CD4-positive, CD25-positive, alpha-beta regulatory T cell (primary cell): ENCODE measurements at regions not wholly inside any gene's neighbourhood (a gene's known extent, or its start where the extent isn't known, plus 50 kb on each side); places are given as distances from the start of the nearest gene placed in this dataset.

Experiments used
- ATAC-seq, 2 donors: fragments of 150-1000 bp; cut with Tn5 transposase; one replicate each; pipeline ENCODE4 v1.10.0; 2021; ENCODE audit warnings: low read depth in 2 of 2, moderate number of reproducible peaks in 2 of 2, moderate library complexity in 1 of 2
- DNase-seq, 3 donors: peaks; one replicate each; pipeline versions ENCODE4 v3.0.0 to v3.0.0-alpha.2; 2012 to 2022; ENCODE audit warnings: mixed read lengths in 1 of 3
- H3K27ac ChIP-seq: one replicate; pipeline ENCODE4 v1.7.0; 2013; ENCODE audit warnings: mild to moderate bottlenecking, low read length; ENCODE audit not compliant: insufficient read depth, poor library complexity, severe bottlenecking
- H3K27me3 ChIP-seq: one replicate; pipeline ENCODE4 v1.7.0; 2013; ENCODE audit warnings: low read length; ENCODE audit not compliant: control insufficient read depth, insufficient read depth
- H3K36me3 ChIP-seq: one replicate; pipeline ENCODE4 v1.7.0; 2013; ENCODE audit warnings: mild to moderate bottlenecking, low read length, moderate library complexity; ENCODE audit not compliant: control insufficient read depth, insufficient read depth
- H3K4me1 ChIP-seq: 2 replicates; pipeline ENCODE4 v1.7.0; 2013; ENCODE audit warnings: mild to moderate bottlenecking, low read length; ENCODE audit not compliant: insufficient read depth, control insufficient read depth, poor library complexity, severe bottlenecking
- H3K4me3 ChIP-seq: one replicate; pipeline ENCODE4 v1.7.0; 2013; ENCODE audit warnings: low read depth, mild to moderate bottlenecking, low read length, moderate library complexity
- H3K9me3 ChIP-seq, 2 experiments: 1 replicate in 1 of 2; 2 replicates in 1 of 2; pipeline ENCODE4 v1.7.0; 2013; ENCODE audit warnings: low read length in 2 of 2, mild to moderate bottlenecking in 1 of 2, moderate library complexity in 1 of 2; ENCODE audit not compliant: control insufficient read depth in 2 of 2
- H3K27ac Mint-ChIP-seq, 3 donors: one replicate each; pipeline ENCODE4 v1.8.0; 2020 to 2022; ENCODE audit warnings: mild to moderate bottlenecking in 3 of 3, mixed read lengths in 3 of 3, moderate library complexity in 2 of 3
- H3K27me3 Mint-ChIP-seq: one replicate; pipeline ENCODE4 v1.8.0; 2022; ENCODE audit warnings: mild to moderate bottlenecking, mixed read lengths
- H3K36me3 Mint-ChIP-seq: one replicate; pipeline ENCODE4 v1.8.0; 2020; ENCODE audit warnings: mixed read lengths
- H3K4me1 Mint-ChIP-seq, 4 donors: one replicate each; pipeline ENCODE4 v1.8.0; 2020 to 2022; ENCODE audit warnings: mixed read lengths in 4 of 4, mild to moderate bottlenecking in 1 of 4
- H3K4me3 Mint-ChIP-seq, 4 donors: one replicate each; pipeline ENCODE4 v1.8.0; 2020 to 2022; ENCODE audit warnings: mild to moderate bottlenecking in 4 of 4, mixed read lengths in 4 of 4, moderate library complexity in 3 of 4
- H3K9me3 Mint-ChIP-seq, 7 donors: one replicate each; pipeline ENCODE4 v1.8.0; 2020 to 2022; ENCODE audit warnings: mixed read lengths in 7 of 7, mild to moderate bottlenecking in 3 of 7, moderate library complexity in 2 of 7

DNA sequence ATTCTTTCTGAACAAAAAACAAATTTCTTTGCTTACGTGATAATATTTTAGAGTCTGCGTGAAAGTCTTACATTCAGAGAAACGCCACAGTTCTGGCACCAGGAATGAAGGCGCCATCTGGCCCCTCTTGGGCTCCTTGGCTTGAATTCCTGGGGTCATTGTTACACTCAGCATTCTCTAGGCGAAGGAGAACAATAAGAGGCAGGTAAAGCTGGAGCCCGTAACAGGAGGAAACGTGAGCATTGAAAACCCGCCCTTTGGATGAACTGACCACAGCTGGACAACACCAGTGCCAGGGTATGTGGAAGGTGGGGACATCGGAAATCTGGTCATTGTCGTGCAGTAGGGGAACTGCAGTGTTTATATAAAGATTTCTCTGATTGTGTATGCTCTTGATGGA lies 144.8 kb downstream of the RNF152 start:
- Mint-ChIP-seq H3K4me3 (no peak overlapping the region), H3K4me1 (no peaks in the 10 kb centered on the region), H3K27ac (no peak overlapping the region), H3K36me3 (no peaks in the 10 kb centered on the region), H3K27me3 (peaks cover 6% of the 10 kb centered on the region), H3K9me3 (peaks cover 0 to 5% (median 0%) of the 10 kb centered on the region in 7 donors)
- Histone ChIP-seq H3K4me1 (no peaks in the 10 kb centered on the region), H3K36me3 (no peaks in the 10 kb centered on the region), H3K27ac (no peak overlapping the region), H3K9me3 (no peaks in the 10 kb centered on the region), H3K4me3 (no peak overlapping the region), H3K27me3 (no peaks in the 10 kb centered on the region)
- DNase-seq = no peak
- ATAC-seq = no peak

GRCh38 chr18:61743775-61744531 lies 148.9 kb downstream of the RNF152 start:
- no peak for DNase-seq
- Mint-ChIP-seq H3K27ac (no peak overlapping the region), H3K27me3 (peaks cover 4% of the 10 kb centered on the region)

GRCh38 chr18:61742565-61743429 lies 150.0 kb downstream of the RNF152 start:
- H3K36me3 ChIP-seq = no peaks in the 10 kb centered on the region
- H3K4me1 ChIP-seq = no peaks in the 10 kb centered on the region
- no peak overlapping the region for H3K27ac ChIP-seq
- peaks cover 4% of the 10 kb centered on the region for H3K27me3 Mint-ChIP-seq
- no peak overlapping the region for H3K4me3 ChIP-seq
- ATAC-seq (no peak), DNase-seq (no peak)
- H3K9me3 Mint-ChIP-seq = peaks cover 0 to 3% (median 0%) of the 10 kb centered on the region in 7 donors
- H3K27me3 ChIP-seq = no peaks in the 10 kb centered on the region
- no peaks in the 10 kb centered on the region for H3K4me1 Mint-ChIP-seq
- H3K9me3 ChIP-seq = no peaks in the 10 kb centered on the region
- no peaks in the 10 kb centered on the region for H3K36me3 Mint-ChIP-seq
- no peak overlapping the region for H3K27ac Mint-ChIP-seq
- no peak overlapping the region for H3K4me3 Mint-ChIP-seq

More at GRCh38 chr18:61743775-61744531, 148.9 kb downstream of the RNF152 start:
- Histone ChIP-seq H3K4me1 (no peaks in the 10 kb centered on the region), H3K4me3 (no peak overlapping the region), H3K27me3 (no peaks in the 10 kb centered on the region), H3K36me3 (no peaks in the 10 kb centered on the region), H3K9me3 (no peaks in the 10 kb centered on the region), H3K27ac (no peak overlapping the region)
- Mint-ChIP-seq H3K9me3 (peaks cover 0 to 3% (median 0%) of the 10 kb centered on the region in 7 donors), H3K36me3 (no peaks in the 10 kb centered on the region), H3K4me1 (no peaks in the 10 kb centered on the region), H3K4me3 (no peak overlapping the region)
- no peak for ATAC-seq

DNA sequence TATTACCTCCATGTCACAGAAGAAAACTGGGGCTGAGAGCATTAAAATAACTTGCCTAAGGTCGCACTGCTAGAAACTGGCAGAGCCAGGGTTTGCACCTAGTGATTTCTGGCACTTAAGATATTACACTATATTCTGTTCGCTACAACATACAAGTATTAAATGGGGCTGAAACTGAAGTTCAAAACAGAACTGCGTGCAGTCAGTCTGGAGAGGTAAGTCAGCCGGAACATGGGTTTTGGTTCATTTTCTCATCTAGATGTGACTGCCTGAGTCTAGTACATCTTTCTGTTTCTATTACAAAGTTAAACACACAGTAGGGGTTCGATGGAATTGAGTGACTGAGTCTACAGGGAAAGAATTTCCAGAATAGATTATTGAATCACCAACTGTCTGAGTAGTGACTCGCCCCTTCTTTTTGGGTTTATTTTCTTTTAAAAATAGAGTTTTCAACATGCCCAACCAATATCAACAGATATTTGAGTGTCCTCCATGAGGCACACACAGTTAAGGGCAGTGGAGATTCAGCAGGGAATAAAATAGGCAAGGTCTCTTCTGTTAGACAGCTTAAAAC lies 150.8 kb downstream of the RNF152 start:
- no peaks in the 10 kb centered on the region for H3K4me1 Mint-ChIP-seq
- ATAC-seq = no peak

DNA sequence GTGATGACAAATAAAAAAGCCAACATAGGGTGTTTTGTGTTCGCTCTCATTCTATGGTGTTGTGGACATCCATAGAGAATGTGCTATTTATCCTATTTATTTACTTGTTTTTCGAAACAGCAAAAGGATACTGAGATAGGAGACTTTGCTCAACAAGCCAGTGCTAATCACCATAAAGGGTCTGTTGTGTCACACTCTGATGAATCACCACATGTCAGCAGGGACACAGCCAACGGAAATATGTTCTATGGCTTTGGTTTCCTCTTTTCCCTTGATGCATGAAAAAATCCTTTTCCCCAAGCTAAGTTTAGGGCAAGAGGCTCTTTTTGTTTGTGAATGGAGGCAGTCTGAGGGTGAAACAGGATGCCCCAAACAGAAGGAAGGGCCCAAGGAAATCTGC lies 154.3 kb downstream of the RNF152 start:
- Histone ChIP-seq H3K9me3 (no peaks in the 10 kb centered on the region), H3K27me3 (no peaks in the 10 kb centered on the region), H3K4me1 (no peaks in the 10 kb centered on the region), H3K36me3 (no peaks in the 10 kb centered on the region), H3K27ac (no peak overlapping the region), H3K4me3 (no peak overlapping the region)
- no peaks in the 10 kb centered on the region for H3K4me1 Mint-ChIP-seq
- peaks cover 0 to 3% (median 0%) of the 10 kb centered on the region in 7 donors for H3K9me3 Mint-ChIP-seq
- H3K27me3 Mint-ChIP-seq = peaks cover 7% of the 10 kb centered on the region
- peak overlapping the region in 1 of 3 donors; percentile 34 for H3K27ac Mint-ChIP-seq
- no peaks in the 10 kb centered on the region for H3K36me3 Mint-ChIP-seq
- H3K4me3 Mint-ChIP-seq = no peak overlapping the region
- ATAC-seq (no peak), DNase-seq (no peak)

More for the DNA sequence above, 150.8 kb downstream of the RNF152 start:
- H3K27ac ChIP-seq = no peak overlapping the region
- H3K27me3 ChIP-seq = no peaks in the 10 kb centered on the region
- Mint-ChIP-seq H3K27ac (no peak overlapping the region), H3K36me3 (no peaks in the 10 kb centered on the region), H3K27me3 (peaks cover 4% of the 10 kb centered on the region), H3K4me3 (no peak overlapping the region), H3K9me3 (peaks cover 0 to 3% (median 0%) of the 10 kb centered on the region in 7 donors)
- H3K4me1 ChIP-seq = no peaks in the 10 kb centered on the region
- H3K4me3 ChIP-seq = no peak overlapping the region
- no peaks in the 10 kb centered on the region for H3K36me3 ChIP-seq
- no peak for DNase-seq
- no peaks in the 10 kb centered on the region for H3K9me3 ChIP-seq

DNA sequence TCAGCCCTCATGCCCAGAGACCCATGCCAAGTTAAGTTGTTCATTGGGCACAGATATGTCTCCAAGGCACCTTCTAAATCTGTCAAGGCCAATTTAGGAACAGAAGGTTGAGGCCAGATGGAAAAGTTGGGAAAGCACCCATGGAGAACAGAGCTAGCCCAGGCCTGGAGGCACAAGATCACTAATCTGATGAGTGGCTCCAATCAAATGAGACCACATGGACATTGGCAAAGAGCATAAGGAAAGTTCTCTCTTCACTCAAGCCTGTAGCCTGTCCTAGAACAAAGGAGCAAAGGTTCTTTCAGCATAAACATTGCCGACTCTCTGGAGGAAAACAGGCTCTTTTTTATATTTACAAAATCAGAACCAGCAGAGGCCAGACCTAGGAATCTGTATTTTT lies 154.8 kb downstream of the RNF152 start:
- Mint-ChIP-seq H3K4me3 (no peak overlapping the region), H3K9me3 (peaks cover 0 to 3% (median 0%) of the 10 kb centered on the region in 7 donors), H3K27ac (no peak overlapping the region), H3K4me1 (no peaks in the 10 kb centered on the region), H3K27me3 (peaks cover 7% of the 10 kb centered on the region), H3K36me3 (no peaks in the 10 kb centered on the region)
- Histone ChIP-seq H3K27ac (no peak overlapping the region), H3K4me1 (no peaks in the 10 kb centered on the region), H3K4me3 (no peak overlapping the region), H3K27me3 (no peaks in the 10 kb centered on the region), H3K36me3 (no peaks in the 10 kb centered on the region), H3K9me3 (no peaks in the 10 kb centered on the region)
- DNase-seq = no peak
- ATAC-seq = no peak

GRCh38 chr18:61736133-61736532 lies 156.7 kb downstream of the RNF152 start:
- H3K4me1 Mint-ChIP-seq = no peaks in the 10 kb centered on the region
- H3K36me3 ChIP-seq = no peaks in the 10 kb centered on the region
- H3K36me3 Mint-ChIP-seq = no peaks in the 10 kb centered on the region
- H3K4me1 ChIP-seq = no peaks in the 10 kb centered on the region
- peaks cover 7% of the 10 kb centered on the region for H3K27me3 Mint-ChIP-seq
- DNase-seq (no peak), ATAC-seq (no peak)
- H3K9me3 Mint-ChIP-seq = peaks cover 0 to 3% (median 0%) of the 10 kb centered on the region in 7 donors
- H3K4me3 Mint-ChIP-seq = no peak overlapping the region
- H3K4me3 ChIP-seq = no peak overlapping the region
- H3K27me3 ChIP-seq = no peaks in the 10 kb centered on the region
- H3K27ac Mint-ChIP-seq = no peak overlapping the region
- no peak overlapping the region for H3K27ac ChIP-seq
- no peaks in the 10 kb centered on the region for H3K9me3 ChIP-seq
